ENCODE measurements at regions not wholly inside any gene's neighbourhood (a gene's known extent, or its start where the extent isn't known, plus 50 kb on each side); places are given as distances from the start of the nearest gene placed in this dataset.

- no peak for DNase-seq
Measured at GRCh38 chr18:67282796-67283195, 233.7 kb downstream of the DSEL start.

- DNase-seq: no peak
Measured at GRCh38 chr18:67281746-67282145, 234.8 kb downstream of the DSEL start.

GRCh38 chr18:67280486-67281242 is 235.9 kb downstream of the DSEL start:
- no peak for DNase-seq

GRCh38 chr18:67279988-67280387 is 236.5 kb downstream of the DSEL start:
- DNase-seq: no peak

GRCh38 chr18:67278984-67279383 is 237.5 kb downstream of the DSEL start:
- no peak for DNase-seq

- no peak for DNase-seq
Measured at GRCh38 chr18:67276638-67277037, 239.9 kb downstream of the DSEL start.

- DNase-seq: no peak
Measured at GRCh38 chr18:67273288-67273687, 243.2 kb downstream of the DSEL start.

GRCh38 chr18:67269206-67269605 is 247.3 kb downstream of the DSEL start:
- DNase-seq: no peak

- DNase-seq: no peak
Measured at GRCh38 chr18:67268530-67268929, 248.0 kb downstream of the DSEL start.

GRCh38 chr18:67266246-67267237 is 250.0 kb downstream of the DSEL start:
- no peak for DNase-seq

- no peak for DNase-seq
Measured at GRCh38 chr18:67265464-67266245, 250.9 kb downstream of the DSEL start.

- DNase-seq: no peak
Measured at GRCh38 chr18:67261931-67262552, 254.5 kb downstream of the DSEL start.

GRCh38 chr18:67260841-67261240 is 255.7 kb downstream of the DSEL start:
- no peak for DNase-seq

- no peak for DNase-seq
Measured at GRCh38 chr18:67250776-67251424, 265.6 kb downstream of the DSEL start.

- no peak for DNase-seq
Measured at GRCh38 chr18:67243799-67244587, 272.5 kb downstream of the DSEL start.

GRCh38 chr18:67242001-67242400 is 274.5 kb downstream of the DSEL start:
- DNase-seq: no peak

- no peak for DNase-seq
Measured at GRCh38 chr18:67241299-67241698, 275.2 kb downstream of the DSEL start.

GRCh38 chr18:67239826-67240225 is 276.7 kb downstream of the DSEL start:
- no peak for DNase-seq

- no peak for DNase-seq
Measured at GRCh38 chr18:67232991-67233390, 283.5 kb downstream of the DSEL start.

- DNase-seq: no peak
Measured at GRCh38 chr18:67232406-67232805, 284.1 kb downstream of the DSEL start.

GRCh38 chr18:67222887-67223286 is 293.6 kb downstream of the DSEL start:
- DNase-seq: no peak
